ENCODE measurements at regions not wholly inside any gene's neighbourhood (a gene's known extent, or its start where the extent isn't known, plus 50 kb on each side); places are given as distances from the start of the nearest gene placed in this dataset.

DNA sequence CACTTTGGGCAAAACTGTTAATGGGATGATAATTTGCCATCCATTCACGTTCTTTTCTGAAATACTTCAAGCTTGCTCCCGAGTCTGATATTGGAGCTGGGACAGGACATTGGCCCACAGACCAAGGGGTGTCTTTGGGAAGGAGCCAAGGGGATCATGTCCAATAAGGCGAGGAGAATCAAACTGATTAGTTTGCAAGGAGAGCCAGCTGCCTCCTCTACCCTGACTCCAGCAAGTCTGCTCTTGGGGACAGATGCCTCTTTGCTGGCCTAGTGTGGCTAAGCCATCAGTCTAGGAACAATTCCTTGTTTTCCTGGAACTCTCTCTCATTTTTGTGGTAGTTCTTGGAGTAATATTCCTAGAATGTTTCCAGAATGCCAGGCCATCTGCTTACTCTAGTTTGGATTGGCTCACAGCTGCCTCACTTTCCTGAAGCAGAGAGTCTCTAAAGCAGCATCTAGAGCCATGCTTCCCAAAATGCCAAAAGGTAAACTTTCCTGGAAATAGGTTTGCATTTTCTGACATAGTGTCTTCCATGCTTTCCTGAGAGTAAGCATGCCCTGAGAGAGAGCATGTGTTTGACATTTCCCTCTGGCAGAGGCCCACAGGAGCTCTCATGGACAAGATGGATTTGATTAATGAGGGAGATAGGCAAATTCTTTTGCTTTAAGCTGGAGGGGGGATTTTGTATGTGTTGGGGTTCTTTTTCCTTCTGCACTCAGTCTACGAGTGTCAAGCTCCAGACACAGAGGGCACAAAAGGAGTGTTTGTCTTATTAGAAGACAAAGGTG is 145.6 kb downstream of the GDAP2 start:
- TF ChIP-seq, protein P1, sequence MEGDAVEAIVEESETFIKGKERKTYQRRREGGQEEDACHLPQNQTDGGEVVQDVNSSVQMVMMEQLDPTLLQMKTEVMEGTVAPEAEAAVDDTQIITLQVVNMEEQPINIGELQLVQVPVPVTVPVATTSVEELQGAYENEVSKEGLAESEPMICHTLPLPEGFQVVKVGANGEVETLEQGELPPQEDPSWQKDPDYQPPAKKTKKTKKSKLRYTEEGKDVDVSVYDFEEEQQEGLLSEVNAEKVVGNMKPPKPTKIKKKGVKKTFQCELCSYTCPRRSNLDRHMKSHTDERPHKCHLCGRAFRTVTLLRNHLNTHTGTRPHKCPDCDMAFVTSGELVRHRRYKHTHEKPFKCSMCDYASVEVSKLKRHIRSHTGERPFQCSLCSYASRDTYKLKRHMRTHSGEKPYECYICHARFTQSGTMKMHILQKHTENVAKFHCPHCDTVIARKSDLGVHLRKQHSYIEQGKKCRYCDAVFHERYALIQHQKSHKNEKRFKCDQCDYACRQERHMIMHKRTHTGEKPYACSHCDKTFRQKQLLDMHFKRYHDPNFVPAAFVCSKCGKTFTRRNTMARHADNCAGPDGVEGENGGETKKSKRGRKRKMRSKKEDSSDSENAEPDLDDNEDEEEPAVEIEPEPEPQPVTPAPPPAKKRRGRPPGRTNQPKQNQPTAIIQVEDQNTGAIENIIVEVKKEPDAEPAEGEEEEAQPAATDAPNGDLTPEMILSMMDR (conservative IDR thresholded peaks at IDR 0.05; ENCODE audit: low read depth, low read length): no peak
- TF ChIP-seq EZH2 (IDR thresholded peaks at IDR 0.05; ENCODE audit: borderline replicate concordance, low read depth, low read length, poor library complexity, severe bottlenecking): no peak
